Esophagus squamous epithelium (tissue), 5 donors: ENCODE measurements at regions not wholly inside any gene's neighbourhood (a gene's known extent, or its start where the extent isn't known, plus 50 kb on each side); places are given as distances from the start of the nearest gene placed in this dataset.

Experiments used
- DNase-seq: peaks from one replicate; lab custom pipeline; 2025; lab: John Stamatoyannopoulos, UW
- H3K27ac ChIP-seq, 4 donors: fragments of 200-600 bp; sonication (generic); one replicate each; pipeline ENCODE4 v1.5.1; 2016 to 2019; ENCODE audit warnings: mild to moderate bottlenecking in 1 of 4
- H3K27me3 ChIP-seq, 4 donors: fragments of 200-600 bp; sonication (generic); 1 replicate in 3 of 4; 2 replicates in 1 of 4; pipeline versions ENCODE4 v1.5.1 to v1.6.0; 2017 to 2021; ENCODE audit warnings: antibody characterized with exemption in 1 of 4
- H3K36me3 ChIP-seq, 3 donors: fragments of 200-600 bp; sonication (generic); one replicate each; pipeline ENCODE4 v1.5.1; 2016 to 2019
- H3K4me1 ChIP-seq, 3 donors: fragments of 200-600 bp; sonication (generic); one replicate each; pipeline ENCODE4 v1.5.1; 2017 to 2019
- H3K4me3 ChIP-seq, 4 donors: fragments of 200-600 bp; sonication (generic); 1 replicate in 3 of 4; 2 replicates in 1 of 4; pipeline ENCODE4 v1.5.1; 2016 to 2019; ENCODE audit warnings: mild to moderate bottlenecking in 2 of 4, moderate library complexity in 1 of 4
- H3K9me3 ChIP-seq, 3 donors: fragments of 200-600 bp; sonication (generic); one replicate each; pipeline ENCODE4 v1.5.1; 2016 to 2019
- POLR2A ChIP-seq, 4 donors: fragments of 450-650 bp; IDR thresholded peaks; one replicate each; pipeline ENCODE4 v1.6.1; 2017; ENCODE audit warnings: antibody characterized with exemption in 4 of 4, mild to moderate bottlenecking in 4 of 4, moderate library complexity in 3 of 4
- WGBS, 2 donors: methylation state at CpG; one replicate each; pipeline ENCODE4 v1.1.5; 2018; 5-methylcytosine and 5-hydroxymethylcytosine counted together
- intact Hi-C: fragments of 100-400 bp; cut with DNase I; formaldehyde crosslinking; loops from one replicate; pipeline ENCODE4 v1.15.0; 2022
- TF ChIP-seq, protein P1 (sequence below), 6 experiments: fragments of 450-650 bp in 4 of 6; fragments of 200-600 bp in 2 of 6; sonication (generic) in 2 of 6; IDR thresholded peaks; one replicate each; pipeline ENCODE4 v1.5.1; 2016 to 2019; ENCODE audit warnings: antibody characterized with exemption in 6 of 6, mild to moderate bottlenecking in 4 of 6, moderate library complexity in 4 of 6
- donor health status: DM: yes; HTN: yes; CAD: no.

DNA sequence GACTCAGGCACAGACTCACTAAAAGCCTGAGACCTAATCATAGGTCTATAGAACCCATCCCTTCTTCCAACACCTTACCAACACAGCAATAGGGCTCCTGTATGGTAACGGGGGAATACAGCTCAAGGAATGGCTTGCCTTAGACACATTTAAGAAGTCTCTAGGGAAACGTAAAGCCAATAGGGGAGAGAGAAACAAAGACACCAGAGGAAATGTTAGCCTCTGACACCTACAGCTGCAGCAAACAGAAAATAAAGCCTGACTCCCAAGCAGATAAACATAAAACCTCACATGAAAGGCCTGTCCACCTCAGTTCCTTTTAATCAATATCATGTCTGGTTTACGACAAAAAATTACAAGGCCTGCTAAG lies 51.1 kb upstream of the NCOA1 start:
- DNase-seq: no peak
- Histone ChIP-seq H3K27ac (no peak overlapping the region), H3K4me1 (peaks cover 5 to 18% (median 14%) of the 10 kb centered on the region in 3 donors), H3K36me3 (no peaks in the 10 kb centered on the region), H3K27me3 (no peaks in the 10 kb centered on the region), H3K9me3 (no peaks in the 10 kb centered on the region), H3K4me3 (no peak overlapping the region)
- intact Hi-C loops: no loop called here
- WGBS, 2 donors: 93 to 97% methylated on average over 3 of the region's 3 CpGs
- TF ChIP-seq, protein P1, sequence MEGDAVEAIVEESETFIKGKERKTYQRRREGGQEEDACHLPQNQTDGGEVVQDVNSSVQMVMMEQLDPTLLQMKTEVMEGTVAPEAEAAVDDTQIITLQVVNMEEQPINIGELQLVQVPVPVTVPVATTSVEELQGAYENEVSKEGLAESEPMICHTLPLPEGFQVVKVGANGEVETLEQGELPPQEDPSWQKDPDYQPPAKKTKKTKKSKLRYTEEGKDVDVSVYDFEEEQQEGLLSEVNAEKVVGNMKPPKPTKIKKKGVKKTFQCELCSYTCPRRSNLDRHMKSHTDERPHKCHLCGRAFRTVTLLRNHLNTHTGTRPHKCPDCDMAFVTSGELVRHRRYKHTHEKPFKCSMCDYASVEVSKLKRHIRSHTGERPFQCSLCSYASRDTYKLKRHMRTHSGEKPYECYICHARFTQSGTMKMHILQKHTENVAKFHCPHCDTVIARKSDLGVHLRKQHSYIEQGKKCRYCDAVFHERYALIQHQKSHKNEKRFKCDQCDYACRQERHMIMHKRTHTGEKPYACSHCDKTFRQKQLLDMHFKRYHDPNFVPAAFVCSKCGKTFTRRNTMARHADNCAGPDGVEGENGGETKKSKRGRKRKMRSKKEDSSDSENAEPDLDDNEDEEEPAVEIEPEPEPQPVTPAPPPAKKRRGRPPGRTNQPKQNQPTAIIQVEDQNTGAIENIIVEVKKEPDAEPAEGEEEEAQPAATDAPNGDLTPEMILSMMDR (IDR thresholded peaks at IDR 0.05): no peak
- no peak for TF ChIP-seq POLR2A (IDR thresholded peaks at IDR 0.05)

DNA sequence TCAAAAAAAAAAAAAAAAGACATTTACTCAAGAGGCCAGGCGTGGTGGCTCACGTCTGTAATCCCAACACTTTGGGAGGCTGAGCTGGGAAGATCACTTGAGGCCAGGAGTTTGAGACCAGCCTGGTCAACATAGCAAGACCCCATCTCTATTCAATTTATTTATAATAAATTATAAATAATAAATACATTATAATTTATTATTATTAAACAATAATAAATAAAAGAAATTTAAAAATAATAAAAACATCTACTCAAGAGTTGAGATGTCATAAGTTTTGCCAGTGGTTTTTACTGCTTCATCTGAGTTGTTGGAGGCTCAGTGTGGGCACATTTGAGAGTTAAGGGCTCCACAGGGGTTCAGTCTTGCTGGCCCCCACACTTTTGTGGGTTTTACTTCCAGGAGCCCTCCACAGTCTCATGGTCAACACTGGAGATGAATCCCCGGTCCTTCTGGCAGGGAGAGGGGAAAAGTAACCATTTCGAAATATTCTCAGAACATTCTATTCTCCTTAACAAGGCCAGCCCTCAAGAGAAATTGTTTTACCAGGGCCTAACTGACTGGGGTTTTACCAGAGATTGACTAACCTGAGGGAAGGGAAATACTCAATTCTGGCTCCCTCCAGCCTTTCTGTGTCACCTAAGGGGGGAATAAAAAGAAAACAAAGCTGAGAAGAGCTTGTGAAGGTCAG lies 51.6 kb upstream of the NCOA1 start:
- no peaks in the 10 kb centered on the region for H3K9me3 ChIP-seq
- intact Hi-C loops: no loop called here
- H3K36me3 ChIP-seq: no peaks in the 10 kb centered on the region
- H3K27me3 ChIP-seq: no peaks in the 10 kb centered on the region
- H3K4me3 ChIP-seq: no peak overlapping the region
- 77 to 84% methylated on average over 4 of the region's 4 CpGs for WGBS, 2 donors
- no peak overlapping the region for H3K27ac ChIP-seq
- TF ChIP-seq, protein P1 (IDR thresholded peaks at IDR 0.05): no peak
- TF ChIP-seq POLR2A (IDR thresholded peaks at IDR 0.05): no peak
- no peak for DNase-seq
- H3K4me1 ChIP-seq: peaks cover 5 to 23% (median 19%) of the 10 kb centered on the region in 3 donors

GRCh38 chr2:24438106-24438505 lies 52.9 kb upstream of the NCOA1 start:
- no peaks in the 10 kb centered on the region for H3K27me3 ChIP-seq
- H3K27ac ChIP-seq: no peak overlapping the region
- TF ChIP-seq POLR2A (IDR thresholded peaks at IDR 0.05): no peak
- TF ChIP-seq, protein P1 (IDR thresholded peaks at IDR 0.05): no peak
- H3K36me3 ChIP-seq: no peaks in the 10 kb centered on the region
- H3K9me3 ChIP-seq: no peaks in the 10 kb centered on the region
- H3K4me1 ChIP-seq: peaks cover 5 to 27% (median 20%) of the 10 kb centered on the region in 3 donors
- no peak overlapping the region for H3K4me3 ChIP-seq
- DNase-seq: no peak
- intact Hi-C loops: no loop called here

DNA sequence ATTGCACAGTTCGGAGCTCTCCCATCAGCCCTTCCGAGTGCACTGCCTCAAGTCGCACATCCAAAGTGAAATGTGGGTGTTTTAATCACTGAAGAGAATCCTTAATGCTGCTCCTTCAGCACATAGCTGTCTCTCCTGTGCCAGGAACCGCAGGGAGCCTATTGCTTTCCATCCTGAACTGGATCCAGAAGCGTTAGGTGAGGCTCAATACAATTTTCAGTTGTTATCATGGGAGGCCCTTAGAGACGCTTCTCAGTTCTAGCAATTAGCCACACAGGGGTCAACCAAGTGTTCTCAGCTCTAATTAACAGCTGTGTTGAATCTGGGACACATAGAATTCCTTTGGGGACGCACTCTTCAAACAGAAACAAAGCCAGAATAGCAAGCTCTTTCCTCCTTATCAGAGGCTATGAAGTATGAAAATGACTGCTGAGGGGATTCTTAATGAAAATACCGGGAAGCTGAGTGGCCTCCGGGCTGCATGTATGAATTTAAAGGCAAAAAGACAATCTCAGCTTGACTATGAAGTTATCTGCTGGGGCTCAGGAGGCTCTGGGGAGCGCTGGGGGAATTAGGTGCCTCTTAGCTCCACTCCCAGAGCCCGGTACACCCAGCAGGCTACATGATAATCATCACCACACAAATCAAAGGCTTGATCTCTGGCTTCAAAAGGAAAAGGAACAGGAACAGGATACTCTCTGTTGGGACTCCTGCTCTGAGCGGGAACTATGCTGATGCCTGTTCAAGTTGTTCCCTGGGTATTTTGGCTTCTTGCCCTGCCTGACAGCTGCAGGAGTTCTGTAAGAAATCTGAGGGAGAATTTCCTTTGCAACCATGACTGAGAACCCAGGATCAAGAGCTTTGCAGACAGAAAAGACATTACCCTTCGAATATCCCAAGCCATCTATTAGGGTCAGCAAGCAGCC lies 55.4 kb upstream of the NCOA1 start:
- Histone ChIP-seq H3K4me3 (peak overlapping the region in 1 of 4 donors; percentile 2), H3K27ac (peak overlapping the region; percentile 4 to 84 (median 75)), H3K27me3 (no peaks in the 10 kb centered on the region), H3K9me3 (no peaks in the 10 kb centered on the region), H3K36me3 (no peaks in the 10 kb centered on the region), H3K4me1 (peaks cover 5 to 37% (median 20%) of the 10 kb centered on the region in 3 donors)
- no peak for TF ChIP-seq POLR2A (IDR thresholded peaks at IDR 0.05)
- TF ChIP-seq, protein P1 (IDR thresholded peaks at IDR 0.05): no peak
- DNase-seq: no peak
- 38 to 59% methylated on average over 13 of the region's 13 CpGs for whole genome bisulfite sequencing, 2 donors
- intact Hi-C loops: no loop called here

- intact Hi-C loops: no loop called here
- Histone ChIP-seq H3K4me1 (peaks cover 5 to 41% (median 20%) of the 10 kb centered on the region in 3 donors), H3K9me3 (no peaks in the 10 kb centered on the region), H3K36me3 (no peaks in the 10 kb centered on the region), H3K27me3 (no peaks in the 10 kb centered on the region), H3K27ac (peak overlapping the region in 3 of 4 donors; percentile 73 to 84 (median 77)), H3K4me3 (no peak overlapping the region)
- 100% methylated on average over 1 of the region's 1 CpG for WGBS, 2 donors
- TF ChIP-seq, protein P1 (IDR thresholded peaks at IDR 0.05): no peak
- no peak for TF ChIP-seq POLR2A (IDR thresholded peaks at IDR 0.05)
- DNase-seq: no peak
Measured at GRCh38 chr2:24434541-24434940, 56.5 kb upstream of the NCOA1 start.
